ENCODE measurements at regions not wholly inside any gene's neighbourhood (a gene's known extent, or its start where the extent isn't known, plus 50 kb on each side); places are given as distances from the start of the nearest gene placed in this dataset.

DNA sequence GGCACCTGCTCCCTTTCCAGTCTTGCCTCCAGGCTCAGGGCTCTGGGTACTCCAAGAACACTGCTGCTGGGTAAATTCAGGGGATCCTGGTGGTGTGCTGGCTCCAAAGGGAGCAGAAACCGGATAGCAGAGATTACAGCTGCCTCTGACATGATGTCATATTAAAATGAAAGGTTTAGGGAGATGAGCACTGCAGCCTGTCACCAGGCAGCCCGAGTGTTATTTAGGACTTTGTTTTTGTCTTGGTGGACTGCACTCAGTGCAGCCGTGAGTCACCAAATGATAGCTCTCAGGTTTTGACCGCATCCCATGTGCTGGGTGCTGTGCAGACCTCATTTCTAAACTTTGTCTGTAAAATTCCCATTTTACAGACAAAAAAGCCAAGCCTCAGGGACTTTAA, 266.0 kb upstream of the CRY1 start:
- TF ChIP-seq, protein P1, sequence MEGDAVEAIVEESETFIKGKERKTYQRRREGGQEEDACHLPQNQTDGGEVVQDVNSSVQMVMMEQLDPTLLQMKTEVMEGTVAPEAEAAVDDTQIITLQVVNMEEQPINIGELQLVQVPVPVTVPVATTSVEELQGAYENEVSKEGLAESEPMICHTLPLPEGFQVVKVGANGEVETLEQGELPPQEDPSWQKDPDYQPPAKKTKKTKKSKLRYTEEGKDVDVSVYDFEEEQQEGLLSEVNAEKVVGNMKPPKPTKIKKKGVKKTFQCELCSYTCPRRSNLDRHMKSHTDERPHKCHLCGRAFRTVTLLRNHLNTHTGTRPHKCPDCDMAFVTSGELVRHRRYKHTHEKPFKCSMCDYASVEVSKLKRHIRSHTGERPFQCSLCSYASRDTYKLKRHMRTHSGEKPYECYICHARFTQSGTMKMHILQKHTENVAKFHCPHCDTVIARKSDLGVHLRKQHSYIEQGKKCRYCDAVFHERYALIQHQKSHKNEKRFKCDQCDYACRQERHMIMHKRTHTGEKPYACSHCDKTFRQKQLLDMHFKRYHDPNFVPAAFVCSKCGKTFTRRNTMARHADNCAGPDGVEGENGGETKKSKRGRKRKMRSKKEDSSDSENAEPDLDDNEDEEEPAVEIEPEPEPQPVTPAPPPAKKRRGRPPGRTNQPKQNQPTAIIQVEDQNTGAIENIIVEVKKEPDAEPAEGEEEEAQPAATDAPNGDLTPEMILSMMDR (IDR thresholded peaks at IDR 0.05 in 4 of 5, conservative IDR thresholded peaks at IDR 0.05 in 1 of 5) = no peak
- TF ChIP-seq POLR2A (IDR thresholded peaks at IDR 0.05) = no peak

Measured in gastrocnemius medialis (tissue), 4 donors.